ENCODE measurements at regions not wholly inside any gene's neighbourhood (a gene's known extent, or its start where the extent isn't known, plus 50 kb on each side); places are given as distances from the start of the nearest gene placed in this dataset.

- DNase-seq (ENCODE audit: low read depth, low spot score): no peak
Measured at GRCh38 chr3:459311-459670, 262.7 kb downstream of the CHL1 start.

- no peak for DNase-seq (ENCODE audit: low read depth, low spot score)
Measured at GRCh38 chr3:461006-461405, 264.4 kb downstream of the CHL1 start.

- no peak for DNase-seq (ENCODE audit: low read depth, low spot score)
Measured at GRCh38 chr3:462851-463250, 266.3 kb downstream of the CHL1 start.

- no peak for DNase-seq (ENCODE audit: low read depth, low spot score)
Measured at GRCh38 chr3:463252-464192, 267.0 kb downstream of the CHL1 start.

GRCh38 chr3:464255-464654 lies 267.7 kb downstream of the CHL1 start:
- no peak for DNase-seq (ENCODE audit: low read depth, low spot score)

- no peak for DNase-seq (ENCODE audit: low read depth, low spot score)
Measured at GRCh38 chr3:468172-468571, 271.6 kb downstream of the CHL1 start.

- DNase-seq (ENCODE audit: low read depth, low spot score): no peak
Measured at GRCh38 chr3:473033-473800, 276.7 kb downstream of the CHL1 start.

GRCh38 chr3:474828-475227 lies 278.3 kb downstream of the CHL1 start:
- no peak for DNase-seq (ENCODE audit: low read depth, low spot score)

- no peak for DNase-seq (ENCODE audit: low read depth, low spot score)
Measured at GRCh38 chr3:480070-480469, 283.5 kb downstream of the CHL1 start.

- DNase-seq (ENCODE audit: low read depth, low spot score): no peak
Measured at GRCh38 chr3:481111-481510, 284.5 kb downstream of the CHL1 start.

- DNase-seq (ENCODE audit: low read depth, low spot score): no peak
Measured at GRCh38 chr3:481680-482079, 285.1 kb downstream of the CHL1 start.

GRCh38 chr3:482479-482878 lies 285.9 kb downstream of the CHL1 start:
- DNase-seq (ENCODE audit: low read depth, low spot score): no peak

- DNase-seq (ENCODE audit: low read depth, low spot score): no peak
Measured at GRCh38 chr3:484341-484740, 287.8 kb downstream of the CHL1 start.

- no peak for DNase-seq (ENCODE audit: low read depth, low spot score)
Measured at GRCh38 chr3:487614-488013, 291.1 kb downstream of the CHL1 start.

- no peak for DNase-seq (ENCODE audit: low read depth, low spot score)
Measured at GRCh38 chr3:492586-493316, 296.2 kb downstream of the CHL1 start.

- no peak for DNase-seq (ENCODE audit: low read depth, low spot score)
Measured at GRCh38 chr3:494190-494589, 297.6 kb downstream of the CHL1 start.

GRCh38 chr3:498487-498886 lies 301.9 kb downstream of the CHL1 start:
- no peak for DNase-seq (ENCODE audit: low read depth, low spot score)

GRCh38 chr3:499001-499761 lies 302.6 kb downstream of the CHL1 start:
- DNase-seq (ENCODE audit: low read depth, low spot score): no peak

- DNase-seq (ENCODE audit: low read depth, low spot score): no peak
Measured at GRCh38 chr3:502486-502885, 305.9 kb downstream of the CHL1 start.

GRCh38 chr3:513301-513700 lies 316.7 kb downstream of the CHL1 start:
- no peak for DNase-seq (ENCODE audit: low read depth, low spot score)

GRCh38 chr3:514192-514591 lies 317.6 kb downstream of the CHL1 start:
- DNase-seq (ENCODE audit: low read depth, low spot score): no peak

Data from ELF-1 (cell line).